8988T (cell line): ENCODE measurements at regions not wholly inside any gene's neighbourhood (a gene's known extent, or its start where the extent isn't known, plus 50 kb on each side); places are given as distances from the start of the nearest gene placed in this dataset.

ENCODE experiments used
- DNase-seq: peaks from one replicate; pipeline ENCODE4 v3.0.0; 2011

GRCh38 chr15:85847031-85847430 lies 52.3 kb upstream of the KLHL25 start:
- DNase-seq, result no peak

- DNase-seq, result no peak
These were observed 55.2 kb upstream of the KLHL25 start for GRCh38 chr15:85849946-85850345.

GRCh38 chr15:85852969-85853368 lies 58.2 kb upstream of the KLHL25 start:
- DNase-seq, result no peak

- DNase-seq, result no peak
These were observed 59.8 kb upstream of the KLHL25 start for GRCh38 chr15:85854345-85855097.

DNA sequence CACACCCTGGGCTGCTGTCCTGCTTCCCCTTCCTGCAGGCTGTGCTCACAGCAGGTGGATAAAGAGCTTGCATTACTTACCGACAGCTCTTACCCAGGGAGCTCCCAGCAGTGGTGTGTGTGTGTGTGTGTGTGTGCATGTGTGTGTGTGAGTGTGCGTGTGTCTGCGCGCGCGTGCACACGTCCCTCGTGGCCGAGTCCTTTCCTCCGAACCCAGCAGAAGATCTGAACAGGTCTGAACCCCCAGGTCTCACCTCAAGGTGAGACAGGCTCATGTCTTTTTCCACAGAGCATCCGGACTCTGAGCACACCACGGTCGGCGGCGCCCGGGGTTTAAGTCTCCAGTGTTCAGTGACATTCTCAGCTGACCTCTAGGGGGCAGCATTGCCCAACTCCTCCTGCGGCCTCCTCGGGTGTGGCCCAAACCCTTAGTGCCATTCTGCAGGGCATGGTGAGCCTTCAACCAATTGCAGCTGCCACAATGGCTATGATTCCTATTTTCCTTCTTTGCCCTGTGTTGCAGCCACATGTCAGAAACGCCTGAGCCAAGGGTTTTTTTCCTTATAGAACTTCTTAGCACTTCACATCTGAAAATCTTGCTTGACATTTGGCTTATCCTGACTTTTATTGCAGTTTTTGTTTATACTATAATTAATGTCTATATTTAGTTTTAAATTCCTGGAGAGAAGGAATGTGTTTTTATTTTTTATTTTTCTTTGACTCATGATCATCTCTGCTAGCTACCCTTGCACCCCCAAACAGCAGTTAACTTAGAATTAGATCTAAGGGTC lies 64.1 kb upstream of the KLHL25 start:
- DNase-seq, result peak; percentile 51

GRCh38 chr15:85859671-85860070 lies 64.9 kb upstream of the KLHL25 start:
- DNase-seq, result no peak

- no peak for DNase-seq
These were observed 65.9 kb upstream of the KLHL25 start for GRCh38 chr15:85860394-85861161.

DNA sequence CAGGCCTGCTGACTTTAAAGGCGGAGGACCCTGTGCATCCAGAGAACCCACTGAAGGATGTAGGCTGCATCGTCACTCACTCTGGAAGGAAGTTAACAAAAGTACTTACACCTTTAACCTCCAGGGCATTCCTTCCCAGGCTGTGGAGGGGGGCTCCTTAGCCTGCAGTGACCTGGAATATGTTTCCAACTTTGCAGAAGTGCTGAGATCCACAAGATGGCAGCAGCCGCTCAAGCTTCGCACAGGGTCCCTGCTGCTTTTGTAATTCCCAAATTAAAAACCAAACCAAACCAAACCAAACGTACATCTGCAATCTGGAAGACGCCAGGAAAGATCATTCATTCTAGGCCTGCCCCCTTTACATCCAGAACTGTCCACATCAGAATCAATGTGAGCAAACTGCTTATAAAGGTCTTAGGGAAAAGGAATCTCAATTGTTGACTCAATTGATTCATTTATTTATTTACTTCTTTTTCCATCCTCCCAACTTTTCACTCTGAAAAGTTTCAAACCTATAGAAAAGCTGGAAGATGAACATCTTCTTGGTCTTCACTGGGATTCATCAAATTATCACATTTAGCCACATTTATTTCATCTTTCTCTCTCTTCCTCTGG lies 70.5 kb upstream of the KLHL25 start:
- DNase-seq, result peak; percentile 48

GRCh38 chr15:85867250-85867649 lies 72.5 kb upstream of the KLHL25 start:
- DNase-seq, result no peak

DNA sequence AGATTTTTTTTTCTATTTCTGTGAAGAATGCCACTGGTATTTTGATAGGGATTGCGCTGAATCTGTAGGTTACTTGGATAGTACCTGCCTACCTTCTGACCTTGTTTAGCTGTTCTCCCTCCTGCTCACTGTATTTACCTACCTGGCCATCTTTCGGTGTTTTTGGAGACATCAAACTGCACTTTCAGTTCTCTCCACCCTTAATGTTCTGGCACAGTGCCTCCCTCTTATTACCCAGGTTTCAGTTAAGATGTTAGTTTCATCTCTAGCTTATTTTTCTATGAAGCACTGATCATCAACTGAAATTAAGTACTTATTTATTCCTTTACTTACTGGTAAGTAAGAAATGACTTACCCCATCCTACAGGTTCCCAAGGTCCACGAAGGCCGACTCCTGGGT lies 74.4 kb upstream of the KLHL25 start:
- DNase-seq, result no peak

GRCh38 chr15:85870216-85871014 lies 75.7 kb upstream of the KLHL25 start:
- DNase-seq, result no peak

GRCh38 chr15:85871545-85871944 lies 76.8 kb upstream of the KLHL25 start:
- DNase-seq, result no peak

DNA sequence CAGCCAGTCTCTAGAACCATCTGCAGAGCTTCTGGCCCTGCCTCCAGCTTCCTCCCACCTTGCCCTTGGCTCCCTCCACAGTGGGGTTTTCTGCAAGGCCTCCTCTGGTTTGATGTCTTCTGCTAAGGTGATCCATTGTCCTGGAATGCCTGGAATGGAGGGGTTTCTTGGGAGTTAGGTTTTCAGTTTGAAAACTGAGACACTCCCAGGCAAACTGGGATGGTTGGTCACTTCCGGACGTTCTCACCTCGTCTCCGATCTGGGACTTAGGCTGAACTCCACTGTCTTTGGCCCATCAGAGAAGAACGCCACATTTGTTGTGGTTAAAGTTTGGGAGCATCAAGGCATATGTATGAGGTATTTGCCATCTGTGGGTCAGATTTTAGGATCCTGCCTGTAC lies 77.4 kb upstream of the KLHL25 start:
- no peak for DNase-seq

DNA sequence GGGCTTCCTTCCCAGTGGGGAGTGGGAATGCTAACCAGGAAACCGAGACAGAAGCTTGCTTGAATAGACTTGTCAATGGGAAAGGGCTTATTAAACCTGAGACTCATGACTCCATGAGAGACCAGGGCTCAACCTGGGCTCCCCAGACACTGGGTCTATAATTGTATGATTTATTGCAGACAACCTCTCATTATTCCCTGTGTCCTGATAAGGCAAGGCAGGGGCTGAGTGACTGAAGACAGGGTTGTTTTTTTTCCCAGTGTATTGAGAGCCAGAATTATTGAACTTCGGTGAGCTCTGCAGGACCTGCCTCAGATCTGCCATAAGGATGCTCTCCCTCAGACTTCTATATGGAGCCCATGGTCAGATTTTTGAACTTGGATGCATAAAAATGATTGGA lies 79.5 kb upstream of the KLHL25 start:
- no peak for DNase-seq

DNA sequence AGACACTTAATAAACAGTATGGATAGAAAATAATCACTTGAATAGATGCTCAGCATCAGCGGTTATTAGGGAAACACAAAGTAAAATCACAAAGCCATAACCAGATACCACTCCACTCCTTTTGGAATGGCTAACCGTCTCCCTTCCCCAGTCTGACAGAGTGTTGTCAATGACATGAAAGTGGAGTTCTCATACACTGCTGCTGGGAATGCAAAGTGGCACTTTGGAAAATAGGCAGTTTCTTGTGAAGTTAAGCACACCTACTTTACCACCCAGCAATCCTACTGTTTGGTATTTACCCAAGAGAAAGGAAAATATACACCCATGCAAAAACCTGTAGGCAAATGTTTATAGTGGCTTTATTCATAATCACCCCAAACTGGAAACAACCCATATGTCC lies 81.0 kb upstream of the KLHL25 start:
- no peak for DNase-seq

- no peak for DNase-seq
These were observed 84.1 kb upstream of the KLHL25 start for GRCh38 chr15:85878828-85879225.

DNA sequence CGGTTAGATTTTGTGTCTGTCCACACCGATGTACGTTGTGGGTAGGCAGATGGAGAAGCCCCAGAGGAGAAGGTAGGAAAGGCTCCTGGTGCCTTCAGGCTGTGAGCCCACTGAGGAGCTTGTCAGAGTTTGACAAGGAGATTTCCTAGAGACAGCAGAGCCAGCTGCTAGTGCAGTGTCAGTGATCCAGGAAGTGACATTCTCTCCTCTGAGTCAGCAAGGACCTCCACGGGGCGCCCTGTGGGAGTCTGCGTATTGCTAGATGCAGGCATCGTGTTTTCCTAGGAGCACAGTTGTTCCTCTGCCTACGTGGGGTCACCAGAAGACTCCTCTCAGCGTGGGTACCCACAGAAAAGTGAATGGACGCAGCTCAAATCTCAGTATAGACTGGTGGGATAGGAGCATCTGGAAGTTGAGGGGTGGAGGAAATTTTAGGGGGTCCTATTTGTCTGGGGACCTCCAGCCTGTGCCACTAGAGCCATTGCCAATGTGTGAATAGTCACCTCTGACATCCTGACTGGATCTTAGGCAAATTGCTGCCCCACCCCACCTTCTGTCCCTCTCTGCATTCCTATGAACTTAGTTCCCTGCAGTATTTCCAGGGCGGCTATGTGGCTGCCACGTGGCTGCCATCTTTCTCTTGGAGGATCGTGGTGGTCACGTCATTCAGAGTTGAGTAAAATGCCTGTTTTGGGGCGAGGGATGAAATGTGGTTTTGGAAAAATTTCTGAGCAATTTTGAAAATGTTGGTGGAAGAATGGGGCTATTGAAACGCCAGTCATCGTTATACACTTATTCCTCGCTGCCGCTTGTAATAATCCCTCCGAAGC lies 84.8 kb upstream of the KLHL25 start:
- DNase-seq, result no peak

GRCh38 chr15:85880501-85881190 lies 85.9 kb upstream of the KLHL25 start:
- no peak for DNase-seq

- no peak for DNase-seq
These were observed 91.6 kb upstream of the KLHL25 start for GRCh38 chr15:85886309-85886811.

DNA sequence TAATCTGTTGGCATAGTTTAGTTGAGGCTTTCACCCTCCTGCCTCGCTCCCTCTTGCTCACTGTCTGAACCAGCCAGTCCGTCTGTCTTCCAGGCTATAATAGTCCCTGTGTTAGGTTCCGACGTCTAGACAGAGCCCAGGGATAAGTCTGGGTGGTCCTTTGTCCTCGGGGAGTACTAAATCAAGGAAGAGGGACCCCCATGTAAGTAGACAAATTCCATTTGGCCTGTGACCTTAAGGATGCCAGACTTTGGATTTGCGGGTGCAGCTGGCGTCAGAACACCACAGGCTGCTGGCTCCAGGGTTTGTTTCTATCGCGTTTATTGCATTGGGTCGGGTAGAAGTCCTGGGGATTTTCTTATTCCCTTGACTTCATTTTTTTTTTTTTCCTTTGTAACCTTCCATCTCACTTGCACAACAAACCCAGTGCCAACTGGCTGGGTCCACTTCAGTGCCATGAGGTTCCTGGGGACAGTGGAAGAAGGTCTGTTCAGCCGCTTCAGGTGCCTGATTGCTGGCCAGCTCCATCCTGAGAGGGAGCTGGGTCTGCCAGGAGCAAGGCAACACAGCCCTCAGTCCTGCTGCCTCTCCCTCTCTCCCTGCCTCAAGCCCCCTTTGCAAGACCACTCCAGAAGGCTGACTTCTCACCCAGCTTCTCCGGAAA lies 95.4 kb upstream of the KLHL25 start:
- no peak for DNase-seq
